KBM-7 (cell line): ENCODE measurements at regions not wholly inside any gene's neighbourhood (a gene's known extent, or its start where the extent isn't known, plus 50 kb on each side); places are given as distances from the start of the nearest gene placed in this dataset.

ENCODE experiments used
- DNase-seq: peaks from one replicate; pipeline ENCODE4 v3.0.0-alpha.2; 2015
- in situ Hi-C: fragments of 300-500 bp; cut with MboI; formaldehyde crosslinking; loops from 2 replicates; pipeline ENCODE4 v1.14.3; 2020; ENCODE audit warnings: low sequenced_read_pairs, low pct_unique_long_range_greater_than_20kb, mixed read lengths

GRCh38 chr12:30835216-30835615 is 80.5 kb upstream of the CAPRIN2 start:
- in situ Hi-C loops = loop anchor here (25.0 kb wide), 1 partner anchor 1273 kb away; no protein-coding TSS in a partner anchor
- no peak for DNase-seq

- in situ Hi-C loops = loop anchor here (25.0 kb wide), 1 partner anchor 1268 kb away; no protein-coding TSS in a partner anchor
- DNase-seq = no peak
Measured at GRCh38 chr12:30830751-30831150, 76.0 kb upstream of the CAPRIN2 start.

- in situ Hi-C loops = loop anchor here (25.0 kb wide), 1 partner anchor 1268 kb away; no protein-coding TSS in a partner anchor
- DNase-seq = no peak
Measured at GRCh38 chr12:30829876-30830275, 75.1 kb upstream of the CAPRIN2 start.

- no peak for DNase-seq
- in situ Hi-C loops = loop anchor here (25.0 kb wide), 1 partner anchor 1266 kb away; no protein-coding TSS in a partner anchor
Measured at GRCh38 chr12:30828686-30829085, 73.9 kb upstream of the CAPRIN2 start.

- no peak for DNase-seq
- in situ Hi-C loops = loop anchor here (25.0 kb wide), 1 partner anchor 1265 kb away; no protein-coding TSS in a partner anchor
Measured at GRCh38 chr12:30827101-30828066, 72.6 kb upstream of the CAPRIN2 start.

- in situ Hi-C loops = loop anchor here (25.0 kb wide), 1 partner anchor 1264 kb away; no protein-coding TSS in a partner anchor
- no peak for DNase-seq
Measured at GRCh38 chr12:30826276-30826675, 71.5 kb upstream of the CAPRIN2 start.

- no peak for DNase-seq
- in situ Hi-C loops = loop anchor here (25.0 kb wide), 1 partner anchor 1263 kb away; no protein-coding TSS in a partner anchor
Measured at GRCh38 chr12:30825341-30825740, 70.6 kb upstream of the CAPRIN2 start.

- in situ Hi-C loops = no loop called here
- no peak for DNase-seq
Measured at GRCh38 chr12:30824311-30824710, 69.6 kb upstream of the CAPRIN2 start.

- in situ Hi-C loops = no loop called here
- DNase-seq = no peak
Measured at GRCh38 chr12:30823764-30824163, 69.0 kb upstream of the CAPRIN2 start.

GRCh38 chr12:30823156-30823699 is 68.5 kb upstream of the CAPRIN2 start:
- in situ Hi-C loops = no loop called here
- no peak for DNase-seq

- DNase-seq = no peak
- in situ Hi-C loops = no loop called here
Measured at GRCh38 chr12:30822385-30823155, 67.8 kb upstream of the CAPRIN2 start.

GRCh38 chr12:30820406-30820946 is 65.7 kb upstream of the CAPRIN2 start:
- in situ Hi-C loops = no loop called here

GRCh38 chr12:30818562-30818961 is 63.8 kb upstream of the CAPRIN2 start:
- no peak for DNase-seq
- in situ Hi-C loops = no loop called here

More at GRCh38 chr12:30820406-30820946, 65.7 kb upstream of the CAPRIN2 start:
- DNase-seq = no peak

- in situ Hi-C loops = no loop called here
- DNase-seq = no peak
Measured at GRCh38 chr12:30816742-30817465, 62.2 kb upstream of the CAPRIN2 start.

GRCh38 chr12:30814295-30814655 is 59.5 kb upstream of the CAPRIN2 start:
- in situ Hi-C loops = no loop called here
- DNase-seq = no peak

GRCh38 chr12:30813525-30814294 is 59.0 kb upstream of the CAPRIN2 start:
- in situ Hi-C loops = no loop called here
- no peak for DNase-seq

- DNase-seq = no peak
- in situ Hi-C loops = no loop called here
Measured at GRCh38 chr12:30811966-30812365, 57.2 kb upstream of the CAPRIN2 start.

- no peak for DNase-seq
- in situ Hi-C loops = no loop called here
Measured at GRCh38 chr12:30810918-30811317, 56.2 kb upstream of the CAPRIN2 start.
